OCI-LY1 (cell line): ENCODE measurements at regions not wholly inside any gene's neighbourhood (a gene's known extent, or its start where the extent isn't known, plus 50 kb on each side); places are given as distances from the start of the nearest gene placed in this dataset.

Experiments
- H2AFZ ChIP-seq: fragments of 200-600 bp; sonication (generic), shearing (Covaris generic); 2 replicates; pipeline ENCODE4 v1.6.0; 2014; ENCODE audit warnings: antibody characterized with exemption, mild to moderate bottlenecking, low read length
- H3F3A ChIP-seq: fragments of 200-600 bp; sonication (generic), shearing (Covaris generic); 2 replicates; pipeline ENCODE4 v1.6.0; 2014; ENCODE audit warnings: mild to moderate bottlenecking, antibody characterized with exemption, low read length, moderate library complexity; ENCODE audit not compliant: insufficient read depth
- H3K27ac ChIP-seq: fragments of 200-600 bp; sonication (generic); 2 replicates; pipeline ENCODE4 v1.5.1; 2014; ENCODE audit warnings: low read length, mixed run types, mild to moderate bottlenecking, low read depth; ENCODE audit not compliant: poor library complexity, severe bottlenecking
- H3K27me3 ChIP-seq: fragments of 200-600 bp; sonication (generic); 2 replicates; pipeline ENCODE4 v1.6.0; 2014; ENCODE audit warnings: antibody characterized with exemption, mild to moderate bottlenecking, low read length, moderate library complexity; ENCODE audit not compliant: insufficient read depth
- H3K36me3 ChIP-seq: fragments of 200-600 bp; sonication (generic); 2 replicates; pipeline ENCODE4 v1.6.1; 2014; ENCODE audit warnings: mild to moderate bottlenecking, antibody characterized with exemption, low read length, moderate library complexity, mixed read lengths; ENCODE audit not compliant: insufficient read depth
- H3K4me1 ChIP-seq: fragments of 200-600 bp; sonication (generic); 2 replicates; pipeline ENCODE4 v1.5.1; 2014; ENCODE audit warnings: mild to moderate bottlenecking, low read length, moderate library complexity; ENCODE audit not compliant: insufficient read depth, severe bottlenecking
- H3K4me2 ChIP-seq: fragments of 200-600 bp; sonication (generic), shearing (Covaris generic); 2 replicates; pipeline ENCODE4 v1.6.1; 2014; ENCODE audit warnings: low read length
- H3K4me3 ChIP-seq: fragments of 200-600 bp; sonication (generic); 2 replicates; pipeline ENCODE4 v1.5.1; 2014; ENCODE audit warnings: low read length, low read depth, mild to moderate bottlenecking, mixed read lengths; ENCODE audit not compliant: poor library complexity, severe bottlenecking
- H3K79me2 ChIP-seq: fragments of 200-600 bp; shearing (Covaris generic); 2 replicates; pipeline ENCODE4 v1.6.1; 2016; ENCODE audit warnings: mixed run types, low read length, mixed read lengths; ENCODE audit not compliant: insufficient read depth
- H3K9ac ChIP-seq: fragments of 200-600 bp; sonication (generic), shearing (Covaris generic); 2 replicates; pipeline ENCODE4 v1.6.1; 2014; ENCODE audit warnings: mild to moderate bottlenecking, low read length, mixed read lengths
- H3K9me2 ChIP-seq: fragments of 200-600 bp; sonication (generic), shearing (Covaris generic); 2 replicates; pipeline ENCODE4 v1.6.1; 2014; ENCODE audit warnings: low read depth, mild to moderate bottlenecking, low read length, mixed read lengths
- H3K9me3 ChIP-seq: fragments of 200-600 bp; shearing (Covaris generic); 2 replicates; pipeline ENCODE4 v1.6.1; 2014; ENCODE audit warnings: low read length, mixed read lengths
- H4K20me1 ChIP-seq: fragments of 200-600 bp; sonication (generic), shearing (Covaris generic); 2 replicates; pipeline ENCODE4 v1.6.0; 2016; ENCODE audit warnings: mild to moderate bottlenecking, low read length; ENCODE audit not compliant: insufficient read depth
- CTCF ChIP-seq: fragments of 200-600 bp; sonication (generic), shearing (Covaris generic); IDR thresholded peaks from 2 replicates; pipeline ENCODE4 v1.5.1; 2017; ENCODE audit warnings: mild to moderate bottlenecking, antibody characterized with exemption, low read length, moderate library complexity, mixed read lengths
- EZH2 ChIP-seq: fragments of 200-600 bp; sonication (generic), shearing (Covaris generic); IDR thresholded peaks from 2 replicates; pipeline ENCODE4 v1.8.0; 2017; ENCODE audit warnings: borderline replicate concordance, mixed run types, mild to moderate bottlenecking, antibody characterized with exemption, low read length, moderate library complexity, mixed read lengths

GRCh38 chr4:141413366-141413765, 192.7 kb downstream of the ZNF330 start:
- Histone ChIP-seq H3K27ac (no peak overlapping the region), H3K4me2 (no peak overlapping the region), H3K4me1 (no peaks in the 10 kb centered on the region), H3F3A (no peaks in the 10 kb centered on the region), H3K9me3 (no peaks in the 10 kb centered on the region), H2AFZ (no peak overlapping the region), H4K20me1 (no peaks in the 10 kb centered on the region), H3K79me2 (no peaks in the 10 kb centered on the region), H3K27me3 (no peaks in the 10 kb centered on the region), H3K9ac (no peak overlapping the region), H3K9me2 (no peaks in the 10 kb centered on the region), H3K36me3 (no peaks in the 10 kb centered on the region), H3K4me3 (no peak overlapping the region)
- TF ChIP-seq EZH2 (no peak), CTCF (no peak)

- Histone ChIP-seq H3K4me2 (no peak overlapping the region), H3K27ac (no peak overlapping the region), H3K9me3 (no peaks in the 10 kb centered on the region), H3K4me1 (no peaks in the 10 kb centered on the region), H3K27me3 (no peaks in the 10 kb centered on the region), H3K79me2 (no peaks in the 10 kb centered on the region), H3K4me3 (no peak overlapping the region), H3K9me2 (no peaks in the 10 kb centered on the region), H3K36me3 (no peaks in the 10 kb centered on the region), H3K9ac (no peak overlapping the region), H2AFZ (no peak overlapping the region), H3F3A (no peaks in the 10 kb centered on the region), H4K20me1 (no peaks in the 10 kb centered on the region)
- TF ChIP-seq CTCF (no peak), EZH2 (no peak)
Observed at GRCh38 chr4:141415651-141416050, 195.0 kb downstream of the ZNF330 start.

GRCh38 chr4:141416219-141416618, 195.5 kb downstream of the ZNF330 start:
- H3K9ac ChIP-seq = no peak overlapping the region
- no peaks in the 10 kb centered on the region for H3K9me2 ChIP-seq
- TF ChIP-seq CTCF = no peak
- TF ChIP-seq EZH2 = no peak
- no peaks in the 10 kb centered on the region for H3F3A ChIP-seq
- no peak overlapping the region for H3K4me2 ChIP-seq
- no peaks in the 10 kb centered on the region for H3K79me2 ChIP-seq
- H3K4me3 ChIP-seq = no peak overlapping the region
- no peaks in the 10 kb centered on the region for H3K27me3 ChIP-seq
- no peak overlapping the region for H2AFZ ChIP-seq
- no peak overlapping the region for H3K27ac ChIP-seq
- H3K9me3 ChIP-seq = no peaks in the 10 kb centered on the region
- no peaks in the 10 kb centered on the region for H4K20me1 ChIP-seq
- no peaks in the 10 kb centered on the region for H3K4me1 ChIP-seq
- H3K36me3 ChIP-seq = no peaks in the 10 kb centered on the region
